K562 (cell line): ENCODE measurements at regions not wholly inside any gene's neighbourhood (a gene's known extent, or its start where the extent isn't known, plus 50 kb on each side); places are given as distances from the start of the nearest gene placed in this dataset.

Experiments
- BACH1 ChIP-seq: fragments of 200-800 bp; sonication (Bioruptor generic); IDR thresholded peaks from 2 replicates; pipeline ENCODE4 v1.6.1; 2016; ENCODE audit warnings: missing genetic modification characterization, missing compliant biosample characterization
- CEBPB ChIP-seq: fragments of 450-650 bp; IDR thresholded peaks from 2 replicates; pipeline ENCODE4 v1.6.1; 2016; ENCODE audit warnings: missing genetic modification characterization, missing compliant biosample characterization
- CSDE1 ChIP-seq, 2 experiments: fragments of 450-650 bp; IDR thresholded peaks; 2 replicates each; pipeline ENCODE4 v1.6.1; 2016; ENCODE audit warnings: mild to moderate bottlenecking in 1 of 2
- DPF2 ChIP-seq: fragments of 450-650 bp; IDR thresholded peaks from 2 replicates; pipeline ENCODE4 v1.6.1; 2016
- ELF4 ChIP-seq: fragments of 450-650 bp; formaldehyde crosslinking; IDR thresholded peaks from 2 replicates; pipeline ENCODE4 v1.4.0; 2022; ENCODE audit warnings: missing genetic modification characterization
- FOXA3 ChIP-seq, 2 experiments: fragments of 450-650 bp in 1 of 2; sonication (generic) in 1 of 2; formaldehyde crosslinking; IDR thresholded peaks in 1 of 2; conservative IDR thresholded peaks in 1 of 2; 2 replicates each; pipeline versions ENCODE4 v1.4.0 to v1.8.0; 2020 to 2022; ENCODE audit warnings: mild to moderate bottlenecking in 2 of 2, missing genetic modification reagents in 1 of 2
- GATAD2B ChIP-seq: fragments of 450-650 bp; IDR thresholded peaks from 2 replicates; pipeline ENCODE4 v1.6.1; 2017; ENCODE audit warnings: mild to moderate bottlenecking, borderline replicate concordance
- HSF4 ChIP-seq: fragments of 250-450 bp; sonication (Bioruptor Pico); IDR thresholded peaks from 2 replicates; pipeline ENCODE4 v2.1.2; 2022; ENCODE audit warnings: mild to moderate bottlenecking, moderate library complexity, borderline replicate concordance
- KAT7 ChIP-seq: sonication (generic); formaldehyde crosslinking; IDR thresholded peaks from 2 replicates; pipeline ENCODE4 v1.8.0; 2022; ENCODE audit warnings: missing genetic modification reagents, mild to moderate bottlenecking, borderline replicate concordance
- MYBL2 ChIP-seq, 2 experiments: fragments of 450-650 bp in 1 of 2; sonication (generic) in 1 of 2; formaldehyde crosslinking in 1 of 2; IDR thresholded peaks; 2 replicates each; pipeline versions ENCODE4 v1.6.1 to v1.8.1; 2017 to 2022; ENCODE audit warnings: borderline replicate concordance in 1 of 2, inconsistent platforms in 1 of 2, low read depth in 1 of 2, mild to moderate bottlenecking in 1 of 2, missing genetic modification reagents in 1 of 2, moderate library complexity in 1 of 2
- NFXL1 ChIP-seq: fragments of 450-650 bp; formaldehyde crosslinking; IDR thresholded peaks from 2 replicates; pipeline ENCODE4 v1.4.0; 2021; ENCODE audit warnings: mild to moderate bottlenecking
- PHF20 ChIP-seq: fragments of 450-650 bp; IDR thresholded peaks from 2 replicates; pipeline ENCODE4 v1.6.1; 2018; ENCODE audit not compliant: partially characterized antibody
- SNIP1 ChIP-seq: fragments of 450-650 bp; IDR thresholded peaks from 2 replicates; pipeline ENCODE4 v1.7.1; 2017; ENCODE audit warnings: low read depth, mild to moderate bottlenecking
- ZNF584 ChIP-seq: fragments of 200-800 bp; sonication (Bioruptor generic); IDR thresholded peaks from 2 replicates; pipeline ENCODE4 v1.6.1; 2016; ENCODE audit warnings: low read depth, mild to moderate bottlenecking, missing genetic modification characterization, missing compliant biosample characterization
- ZNF586 ChIP-seq: fragments of 450-650 bp; formaldehyde crosslinking; conservative IDR thresholded peaks from 2 replicates; pipeline ENCODE4 v1.4.0; 2020; ENCODE audit warnings: mild to moderate bottlenecking, moderate library complexity
- ZNF766 ChIP-seq: fragments of 200-800 bp; sonication (Bioruptor generic); conservative IDR thresholded peaks from 2 replicates; pipeline ENCODE4 v1.6.1; 2016; ENCODE audit warnings: missing genetic modification characterization, missing compliant biosample characterization
- ZSCAN29 ChIP-seq: fragments of 450-650 bp; IDR thresholded peaks from 2 replicates; pipeline ENCODE4 v1.6.1; 2017
- TF ChIP-seq, protein P1 (sequence below): sonication (generic); formaldehyde crosslinking; IDR thresholded peaks from 2 replicates; pipeline ENCODE4 v1.8.0; 2022; ENCODE audit warnings: missing genetic modification reagents, mild to moderate bottlenecking, borderline replicate concordance
- TF ChIP-seq, protein P2 (sequence below), 2 experiments: fragments of 450-650 bp in 1 of 2; sonication (generic) in 1 of 2; formaldehyde crosslinking in 1 of 2; IDR thresholded peaks in 1 of 2; conservative IDR thresholded peaks in 1 of 2; 2 replicates each; pipeline versions ENCODE4 v1.6.1 to v1.8.1; 2016 to 2023; ENCODE audit warnings: mild to moderate bottlenecking in 2 of 2, moderate library complexity in 2 of 2, inconsistent platforms in 1 of 2, missing genetic modification reagents in 1 of 2
- TF ChIP-seq, protein P3 (sequence below): fragments of 450-650 bp; IDR thresholded peaks from 2 replicates; pipeline ENCODE4 v1.6.1; 2016; ENCODE audit warnings: borderline replicate concordance
- TF ChIP-seq, protein P4 (sequence below): fragments of 450-650 bp; formaldehyde crosslinking; conservative IDR thresholded peaks from 2 replicates; pipeline ENCODE4 v1.4.0; 2022; ENCODE audit warnings: mild to moderate bottlenecking, missing genetic modification characterization
- TF ChIP-seq, protein P5 (sequence below), 2 experiments: fragments of 250-450 bp in 1 of 2; fragments of 450-650 bp in 1 of 2; sonication (Bioruptor Pico) in 1 of 2; IDR thresholded peaks; 2 replicates each; pipeline versions ENCODE4 v1.6.1 to v1.8.0; 2016 to 2021; ENCODE audit warnings: mild to moderate bottlenecking in 2 of 2, moderate library complexity in 2 of 2, missing compliant biosample characterization in 1 of 2, missing genetic modification characterization in 1 of 2

DNA sequence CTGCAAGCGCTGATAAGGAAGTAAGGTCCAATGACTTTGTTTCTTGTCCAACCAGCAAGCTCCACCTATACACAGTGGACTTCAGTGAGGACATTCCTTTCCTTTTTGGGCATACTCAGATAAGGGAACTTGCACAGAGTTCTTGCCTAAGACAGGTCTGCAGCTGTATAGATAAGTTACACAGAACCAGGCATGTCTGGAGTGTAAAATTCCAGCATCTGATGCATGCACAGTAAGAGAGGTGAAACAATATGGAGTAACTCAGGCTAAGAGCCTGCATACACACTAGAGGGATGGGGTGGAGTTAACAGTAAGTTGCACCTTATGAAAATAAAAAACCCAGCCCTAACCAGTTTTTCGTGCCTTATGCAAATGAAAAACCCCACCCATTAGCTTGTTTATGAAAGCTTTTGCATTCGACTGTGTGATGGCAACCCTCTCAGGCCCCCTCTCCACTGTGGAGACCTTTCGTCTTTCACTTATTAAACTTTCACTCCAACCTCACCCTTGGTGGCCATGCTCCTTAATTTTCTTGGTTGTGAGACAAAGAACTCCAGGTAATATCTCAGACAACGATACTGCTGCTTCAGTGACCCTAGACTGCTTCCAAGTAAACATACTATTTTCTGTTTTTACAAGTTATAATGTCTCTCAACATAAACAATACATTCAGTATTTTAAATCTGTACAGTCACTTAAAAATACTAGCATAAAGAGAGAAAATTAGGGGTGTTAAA is 2859.0 kb upstream of the PCDH20 start (continued):
- TF ChIP-seq, protein P1, sequence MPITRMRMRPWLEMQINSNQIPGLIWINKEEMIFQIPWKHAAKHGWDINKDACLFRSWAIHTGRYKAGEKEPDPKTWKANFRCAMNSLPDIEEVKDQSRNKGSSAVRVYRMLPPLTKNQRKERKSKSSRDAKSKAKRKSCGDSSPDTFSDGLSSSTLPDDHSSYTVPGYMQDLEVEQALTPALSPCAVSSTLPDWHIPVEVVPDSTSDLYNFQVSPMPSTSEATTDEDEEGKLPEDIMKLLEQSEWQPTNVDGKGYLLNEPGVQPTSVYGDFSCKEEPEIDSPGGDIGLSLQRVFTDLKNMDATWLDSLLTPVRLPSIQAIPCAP (CRISPR knock-in tag), result no peak
- TF ChIP-seq CEBPB (tag) (peak; percentile 91), KAT7 (no peak), MYBL2 (IDR thresholded peaks at IDR 0.05; ENCODE audit: low read depth) (no peak), MYBL2 (CRISPR knock-in tag; IDR thresholded peaks at IDR 0.05; ENCODE audit: borderline replicate concordance) (no peak), PHF20 (no peak), FOXA3 (CRISPR knock-in tag; conservative IDR thresholded peaks at IDR 0.05 in 1 of 2, IDR thresholded peaks at IDR 0.05 in 1 of 2) (peak in 1 of 2 experiments; percentile 50; a peak in 1 of 4 replicates), ZSCAN29 (no peak), BACH1 (tag) (peak; percentile 95), ELF4 (CRISPR knock-in tag) (peak; percentile 99), ZNF766 (CRISPR knock-in tag) (peak; percentile 92), HSF4 (CRISPR knock-in tag) (peak; percentile 100), SNIP1 (no peak), DPF2 (peak; percentile 73), ZNF586 (CRISPR knock-in tag) (peak; percentile 92), CSDE1 (IDR thresholded peaks at IDR 0.05) (no peak), GATAD2B (no peak), ZNF584 (CRISPR knock-in tag) (peak; percentile 97), NFXL1 (CRISPR knock-in tag) (peak; percentile 89)
- TF ChIP-seq, protein P2, sequence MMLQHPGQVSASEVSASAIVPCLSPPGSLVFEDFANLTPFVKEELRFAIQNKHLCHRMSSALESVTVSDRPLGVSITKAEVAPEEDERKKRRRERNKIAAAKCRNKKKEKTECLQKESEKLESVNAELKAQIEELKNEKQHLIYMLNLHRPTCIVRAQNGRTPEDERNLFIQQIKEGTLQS (IDR thresholded peaks at IDR 0.05), result no peak
- TF ChIP-seq, protein P2 (CRISPR knock-in tag; conservative IDR thresholded peaks at IDR 0.05), result no peak
- TF ChIP-seq, protein P3, sequence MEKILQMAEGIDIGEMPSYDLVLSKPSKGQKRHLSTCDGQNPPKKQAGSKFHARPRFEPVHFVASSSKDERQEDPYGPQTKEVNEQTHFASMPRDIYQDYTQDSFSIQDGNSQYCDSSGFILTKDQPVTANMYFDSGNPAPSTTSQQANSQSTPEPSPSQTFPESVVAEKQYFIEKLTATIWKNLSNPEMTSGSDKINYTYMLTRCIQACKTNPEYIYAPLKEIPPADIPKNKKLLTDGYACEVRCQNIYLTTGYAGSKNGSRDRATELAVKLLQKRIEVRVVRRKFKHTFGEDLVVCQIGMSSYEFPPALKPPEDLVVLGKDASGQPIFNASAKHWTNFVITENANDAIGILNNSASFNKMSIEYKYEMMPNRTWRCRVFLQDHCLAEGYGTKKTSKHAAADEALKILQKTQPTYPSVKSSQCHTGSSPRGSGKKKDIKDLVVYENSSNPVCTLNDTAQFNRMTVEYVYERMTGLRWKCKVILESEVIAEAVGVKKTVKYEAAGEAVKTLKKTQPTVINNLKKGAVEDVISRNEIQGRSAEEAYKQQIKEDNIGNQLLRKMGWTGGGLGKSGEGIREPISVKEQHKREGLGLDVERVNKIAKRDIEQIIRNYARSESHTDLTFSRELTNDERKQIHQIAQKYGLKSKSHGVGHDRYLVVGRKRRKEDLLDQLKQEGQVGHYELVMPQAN, result no peak
- TF ChIP-seq, protein P4, sequence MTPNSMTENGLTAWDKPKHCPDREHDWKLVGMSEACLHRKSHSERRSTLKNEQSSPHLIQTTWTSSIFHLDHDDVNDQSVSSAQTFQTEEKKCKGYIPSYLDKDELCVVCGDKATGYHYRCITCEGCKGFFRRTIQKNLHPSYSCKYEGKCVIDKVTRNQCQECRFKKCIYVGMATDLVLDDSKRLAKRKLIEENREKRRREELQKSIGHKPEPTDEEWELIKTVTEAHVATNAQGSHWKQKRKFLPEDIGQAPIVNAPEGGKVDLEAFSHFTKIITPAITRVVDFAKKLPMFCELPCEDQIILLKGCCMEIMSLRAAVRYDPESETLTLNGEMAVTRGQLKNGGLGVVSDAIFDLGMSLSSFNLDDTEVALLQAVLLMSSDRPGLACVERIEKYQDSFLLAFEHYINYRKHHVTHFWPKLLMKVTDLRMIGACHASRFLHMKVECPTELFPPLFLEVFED (CRISPR knock-in tag), result 0 out of 2 replicates have a peak, but pooled peaks have one; percentile 37
- TF ChIP-seq, protein P5, sequence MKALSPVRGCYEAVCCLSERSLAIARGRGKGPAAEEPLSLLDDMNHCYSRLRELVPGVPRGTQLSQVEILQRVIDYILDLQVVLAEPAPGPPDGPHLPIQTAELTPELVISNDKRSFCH (CRISPR knock-in tag; IDR thresholded peaks at IDR 0.05), result peak; percentile 96
- TF ChIP-seq, protein P5 (tag; IDR thresholded peaks at IDR 0.05), result peak; percentile 98
